ENCODE measurements at regions not wholly inside any gene's neighbourhood (a gene's known extent, or its start where the extent isn't known, plus 50 kb on each side); places are given as distances from the start of the nearest gene placed in this dataset.

DNA sequence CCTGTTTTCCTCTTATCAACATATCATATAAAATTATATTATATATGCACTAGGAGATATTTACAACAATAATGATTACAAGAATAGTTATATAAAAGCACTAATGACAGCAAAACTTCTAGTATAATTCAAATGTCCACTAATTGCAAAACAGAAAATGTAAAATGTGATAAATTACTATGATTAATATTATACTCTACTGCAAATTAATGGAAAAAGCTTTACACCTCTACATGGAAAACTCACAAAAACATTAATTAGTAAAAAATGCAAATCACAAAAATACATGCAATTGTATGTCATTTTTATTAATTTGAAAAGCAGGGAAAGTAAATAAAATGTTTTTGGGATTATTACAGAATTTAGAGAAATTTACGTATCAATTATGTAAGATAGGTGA, 681.0 kb upstream of the PCDH20 start:
- H3K4me1 Mint-ChIP-seq (ENCODE audit: low read depth) = no peaks in the 10 kb centered on the region
- no peaks in the 10 kb centered on the region for H3K27me3 Mint-ChIP-seq
- H3K36me3 Mint-ChIP-seq (ENCODE audit: insufficient read depth) = no peaks in the 10 kb centered on the region
- H3K4me3 Mint-ChIP-seq (ENCODE audit: low read depth) = no peak overlapping the region
- H3K27ac Mint-ChIP-seq = no peak overlapping the region
- no peaks in the 10 kb centered on the region for H3K9me3 Mint-ChIP-seq (ENCODE audit: low read depth)
- TF ChIP-seq, protein P1, sequence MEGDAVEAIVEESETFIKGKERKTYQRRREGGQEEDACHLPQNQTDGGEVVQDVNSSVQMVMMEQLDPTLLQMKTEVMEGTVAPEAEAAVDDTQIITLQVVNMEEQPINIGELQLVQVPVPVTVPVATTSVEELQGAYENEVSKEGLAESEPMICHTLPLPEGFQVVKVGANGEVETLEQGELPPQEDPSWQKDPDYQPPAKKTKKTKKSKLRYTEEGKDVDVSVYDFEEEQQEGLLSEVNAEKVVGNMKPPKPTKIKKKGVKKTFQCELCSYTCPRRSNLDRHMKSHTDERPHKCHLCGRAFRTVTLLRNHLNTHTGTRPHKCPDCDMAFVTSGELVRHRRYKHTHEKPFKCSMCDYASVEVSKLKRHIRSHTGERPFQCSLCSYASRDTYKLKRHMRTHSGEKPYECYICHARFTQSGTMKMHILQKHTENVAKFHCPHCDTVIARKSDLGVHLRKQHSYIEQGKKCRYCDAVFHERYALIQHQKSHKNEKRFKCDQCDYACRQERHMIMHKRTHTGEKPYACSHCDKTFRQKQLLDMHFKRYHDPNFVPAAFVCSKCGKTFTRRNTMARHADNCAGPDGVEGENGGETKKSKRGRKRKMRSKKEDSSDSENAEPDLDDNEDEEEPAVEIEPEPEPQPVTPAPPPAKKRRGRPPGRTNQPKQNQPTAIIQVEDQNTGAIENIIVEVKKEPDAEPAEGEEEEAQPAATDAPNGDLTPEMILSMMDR (IDR thresholded peaks at IDR 0.05; ENCODE audit: unreplicated experiment) = no peak
- no peak for DNase-seq (ENCODE audit: low spot score, unreplicated experiment)

GRCh38 chr13:62094932-62095331, 679.3 kb upstream of the PCDH20 start:
- H3K4me3 Mint-ChIP-seq (ENCODE audit: low read depth) = no peak overlapping the region
- no peaks in the 10 kb centered on the region for H3K4me1 Mint-ChIP-seq (ENCODE audit: low read depth)
- H3K36me3 Mint-ChIP-seq (ENCODE audit: insufficient read depth) = no peaks in the 10 kb centered on the region
- H3K27ac Mint-ChIP-seq = no peak overlapping the region
- no peak for DNase-seq (ENCODE audit: low spot score, unreplicated experiment)
- no peaks in the 10 kb centered on the region for H3K9me3 Mint-ChIP-seq (ENCODE audit: low read depth)
- TF ChIP-seq, protein P1 (IDR thresholded peaks at IDR 0.05; ENCODE audit: unreplicated experiment) = no peak
- no peaks in the 10 kb centered on the region for H3K27me3 Mint-ChIP-seq

DNA sequence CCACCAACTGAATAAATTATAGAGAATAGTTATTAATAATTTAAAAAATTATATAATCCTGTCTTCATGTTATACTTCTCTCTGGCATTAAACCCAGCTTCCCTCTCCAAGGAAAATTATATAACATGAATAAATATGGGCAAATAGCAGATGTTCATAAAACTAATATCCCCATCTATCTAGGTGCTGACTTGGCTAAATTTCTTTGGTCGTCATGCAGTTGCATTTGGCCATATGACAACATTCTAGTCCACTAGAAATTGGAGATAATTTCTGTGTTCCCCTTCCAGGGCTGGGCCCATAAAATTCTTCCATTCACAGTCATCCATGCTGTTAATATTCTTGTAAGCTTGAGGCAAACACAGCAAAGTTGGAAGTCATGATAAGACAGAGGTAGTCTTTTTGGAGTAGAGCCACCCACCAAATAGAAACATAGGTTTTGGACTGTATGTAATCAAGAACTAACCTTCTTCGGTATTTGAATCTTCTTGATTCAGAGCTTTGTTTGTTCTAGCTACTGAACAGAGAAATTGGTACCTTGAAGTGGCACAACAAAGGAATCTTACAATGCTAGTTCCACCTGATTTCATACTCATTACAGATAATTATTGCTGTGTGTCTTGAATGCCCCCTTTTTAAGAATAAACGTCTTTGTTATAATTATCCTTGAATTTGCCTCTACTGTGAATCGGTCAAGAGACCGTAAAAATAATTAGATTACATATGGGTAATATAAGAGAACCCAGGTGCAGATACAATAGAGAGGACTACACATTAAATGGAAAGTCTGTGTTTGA, 678.5 kb upstream of the PCDH20 start:
- Mint-ChIP-seq H3K9me3 (ENCODE audit: low read depth) (no peaks in the 10 kb centered on the region), H3K4me3 (ENCODE audit: low read depth) (no peak overlapping the region), H3K4me1 (ENCODE audit: low read depth) (no peaks in the 10 kb centered on the region), H3K27ac (no peak overlapping the region), H3K36me3 (ENCODE audit: insufficient read depth) (no peaks in the 10 kb centered on the region), H3K27me3 (no peaks in the 10 kb centered on the region)
- TF ChIP-seq, protein P1 (IDR thresholded peaks at IDR 0.05; ENCODE audit: unreplicated experiment) = no peak
- no peak for DNase-seq (ENCODE audit: low spot score, unreplicated experiment)

- Mint-ChIP-seq H3K9me3 (ENCODE audit: low read depth) (no peaks in the 10 kb centered on the region), H3K27me3 (no peaks in the 10 kb centered on the region), H3K4me3 (ENCODE audit: low read depth) (no peak overlapping the region), H3K27ac (no peak overlapping the region), H3K36me3 (ENCODE audit: insufficient read depth) (no peaks in the 10 kb centered on the region), H3K4me1 (ENCODE audit: low read depth) (no peaks in the 10 kb centered on the region)
- TF ChIP-seq, protein P1 (IDR thresholded peaks at IDR 0.05; ENCODE audit: unreplicated experiment) = no peak
- DNase-seq (ENCODE audit: low spot score, unreplicated experiment) = no peak
These were observed 677.3 kb upstream of the PCDH20 start for GRCh38 chr13:62092949-62093348.

- TF ChIP-seq, protein P1 (IDR thresholded peaks at IDR 0.05; ENCODE audit: unreplicated experiment) = no peak
- no peaks in the 10 kb centered on the region for H3K9me3 Mint-ChIP-seq (ENCODE audit: low read depth)
- no peaks in the 10 kb centered on the region for H3K36me3 Mint-ChIP-seq (ENCODE audit: insufficient read depth)
These were observed 676.9 kb upstream of the PCDH20 start for GRCh38 chr13:62092536-62092935.

More at GRCh38 chr13:62092536-62092935, 676.9 kb upstream of the PCDH20 start:
- Mint-ChIP-seq H3K4me1 (ENCODE audit: low read depth) (no peaks in the 10 kb centered on the region), H3K4me3 (ENCODE audit: low read depth) (no peak overlapping the region), H3K27me3 (no peaks in the 10 kb centered on the region), H3K27ac (no peak overlapping the region)
- no peak for DNase-seq (ENCODE audit: low spot score, unreplicated experiment)
